ENCODE measurements at regions not wholly inside any gene's neighbourhood (a gene's known extent, or its start where the extent isn't known, plus 50 kb on each side); places are given as distances from the start of the nearest gene placed in this dataset.
"Not testable (repeated sequence)": the region's sequence is repeated elsewhere in the genome, so short reads cannot be mapped to it uniquely, and the experiment has no call there.

DNA sequence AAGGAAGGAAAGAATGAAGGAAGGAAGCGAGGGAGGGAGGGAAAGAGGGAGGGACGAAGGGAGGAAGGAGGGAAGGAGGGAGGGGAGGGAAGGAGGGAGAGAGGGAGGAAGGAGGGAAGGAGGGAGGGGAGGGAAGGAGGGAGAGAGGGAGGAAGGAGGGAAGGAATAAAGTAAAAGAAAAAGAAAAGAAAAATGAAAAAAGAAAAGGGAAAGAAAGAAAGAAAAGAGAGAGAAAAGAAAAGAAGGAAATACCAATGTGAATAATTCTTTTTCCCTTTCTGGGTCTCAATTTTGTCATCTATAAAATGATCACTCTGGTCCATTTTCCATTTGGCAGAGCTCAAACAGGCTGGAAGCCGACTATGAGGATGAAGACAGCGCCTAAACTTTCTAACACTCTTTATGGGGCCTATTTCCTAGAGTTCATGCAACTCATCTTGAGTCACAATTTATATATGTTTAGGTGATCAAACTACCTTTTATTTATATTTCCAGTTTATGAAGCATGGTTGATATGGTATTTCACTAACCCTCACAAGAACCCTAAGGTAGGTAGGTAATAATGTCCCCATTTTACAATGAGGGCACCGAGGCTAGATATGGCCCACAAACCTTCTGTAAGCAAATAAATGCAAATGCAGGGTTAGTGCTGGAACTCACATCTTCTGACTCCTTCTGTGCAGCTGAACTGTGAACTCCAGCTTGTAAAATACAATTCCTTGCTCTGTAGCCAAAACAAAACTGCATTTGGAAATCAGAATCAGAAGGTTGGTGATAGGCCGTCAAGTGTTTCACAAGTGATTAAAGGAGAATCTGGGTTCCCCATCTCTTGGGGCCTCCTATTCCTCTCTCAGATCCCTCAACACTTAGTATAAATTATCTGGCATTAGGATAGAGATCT lies 434.3 kb downstream of the ETS1 start:
- no peak for DNase-seq

GRCh38 chr11:128151780-128152179 lies 435.6 kb downstream of the ETS1 start:
- DNase-seq = no peak

- no peak for DNase-seq
These were observed 436.0 kb downstream of the ETS1 start for GRCh38 chr11:128151338-128151737.

GRCh38 chr11:128148208-128148607 lies 439.1 kb downstream of the ETS1 start:
- no peak for DNase-seq

DNA sequence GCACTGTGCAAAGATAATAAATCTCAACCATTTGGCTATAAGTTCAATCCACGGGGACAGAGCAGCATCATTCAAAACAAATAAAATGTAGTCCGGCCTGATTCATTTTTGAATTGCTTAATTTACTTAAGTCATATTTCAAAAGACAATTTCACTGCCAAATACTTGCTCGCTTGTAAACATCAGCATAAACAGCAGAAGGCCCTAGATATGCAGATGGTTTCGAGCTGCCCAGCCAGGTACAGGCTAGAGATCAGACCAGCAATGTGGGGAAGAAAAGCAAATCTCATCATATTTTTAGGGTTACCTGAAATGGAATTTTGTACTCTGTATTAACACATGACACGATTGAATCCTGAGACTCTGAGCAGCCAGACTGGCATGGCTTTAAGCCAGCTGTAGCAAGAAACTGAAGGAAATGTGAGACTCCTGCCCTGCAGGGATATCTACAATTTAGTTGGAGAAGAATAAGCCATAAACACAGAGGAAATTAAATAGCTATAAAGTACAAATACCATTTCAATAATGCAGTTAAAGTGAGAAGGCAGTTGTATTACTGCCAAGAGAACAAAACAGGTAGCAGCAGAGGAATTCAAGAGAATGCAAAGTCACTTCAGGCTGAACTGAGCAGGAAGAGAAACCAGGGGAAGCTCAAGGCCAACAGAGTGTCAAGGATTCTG lies 440.3 kb downstream of the ETS1 start:
- DNase-seq = no peak

DNA sequence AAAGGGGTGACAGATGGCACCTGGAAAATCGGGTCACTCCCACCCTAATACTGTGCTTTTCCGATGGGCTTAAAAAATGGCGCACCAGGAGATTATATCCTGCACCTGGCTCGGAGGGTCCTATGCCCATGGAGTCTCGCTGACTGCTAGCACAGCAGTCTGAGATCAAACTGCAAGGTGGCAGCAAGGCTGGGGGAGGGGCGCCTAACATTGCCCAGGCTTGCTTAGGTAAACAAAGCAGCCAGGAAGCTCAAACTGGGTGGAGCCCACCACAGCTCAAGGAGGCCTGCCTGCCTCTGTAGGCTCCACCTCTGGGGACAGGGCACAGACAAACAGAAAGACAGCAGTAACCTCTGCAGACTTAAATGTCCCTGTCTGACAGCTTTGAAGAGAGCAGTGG lies 447.1 kb downstream of the ETS1 start:
- DNase-seq = not testable (repeated sequence)

DNA sequence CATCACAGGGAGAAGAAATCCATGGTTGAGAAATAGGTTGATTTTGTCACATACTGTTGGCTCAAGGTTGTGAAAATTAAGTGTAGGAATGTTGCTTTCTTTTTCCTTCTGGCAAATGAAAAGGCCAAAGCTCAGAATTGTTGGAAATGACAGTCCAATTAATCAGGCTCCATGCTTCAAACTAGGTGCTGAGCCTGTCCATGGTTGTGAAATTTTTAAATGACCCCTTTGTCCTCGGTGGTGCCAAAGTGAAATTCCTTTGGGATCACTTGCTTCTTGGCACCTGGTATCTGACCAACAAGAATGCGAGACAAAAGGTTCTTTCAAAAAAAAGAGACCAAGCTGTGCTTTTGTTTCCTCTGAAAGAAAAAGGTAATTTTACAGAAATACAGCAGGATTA lies 451.9 kb downstream of the ETS1 start:
- no peak for DNase-seq

GRCh38 chr11:128133501-128133900 lies 453.9 kb downstream of the ETS1 start:
- DNase-seq = no peak

DNA sequence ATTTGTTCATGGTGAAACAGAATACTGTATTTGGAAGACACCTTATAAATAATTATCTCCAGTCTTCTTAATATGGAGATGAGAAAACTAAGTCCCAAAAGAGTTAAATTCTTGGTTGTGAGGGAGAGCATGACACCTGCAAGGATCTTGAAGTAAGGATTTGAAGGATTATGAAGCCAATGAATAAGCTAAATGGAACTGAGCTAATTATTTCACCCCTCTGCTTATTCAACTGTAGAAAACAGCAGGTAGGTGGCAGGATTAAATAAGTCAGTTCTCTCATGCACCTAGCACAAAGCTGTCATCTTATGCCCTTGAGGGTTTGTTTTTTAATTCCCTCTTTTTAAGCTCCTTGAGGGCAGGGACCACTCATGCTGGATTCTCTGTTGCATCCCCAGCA lies 457.3 kb downstream of the ETS1 start:
- no peak for DNase-seq

DNA sequence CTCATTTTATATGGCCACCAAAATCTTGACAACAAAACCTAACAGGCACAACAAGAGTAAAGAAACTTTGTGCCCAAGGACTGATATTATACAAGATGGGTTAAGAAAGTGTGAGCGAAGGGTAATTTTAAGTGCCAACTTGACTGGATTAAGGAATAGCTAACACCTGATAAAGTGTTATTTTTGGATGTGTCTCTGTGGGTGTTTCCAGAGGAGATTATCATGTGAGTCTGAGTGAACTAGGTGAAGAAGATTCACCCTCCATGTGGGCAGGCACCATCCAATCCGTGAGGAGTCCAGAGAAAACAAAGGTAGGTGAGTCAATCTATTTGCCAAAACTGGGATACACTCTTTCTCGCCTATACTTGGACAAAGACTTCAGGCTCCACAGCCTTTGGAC lies 461.6 kb downstream of the ETS1 start:
- no peak for DNase-seq

DNA sequence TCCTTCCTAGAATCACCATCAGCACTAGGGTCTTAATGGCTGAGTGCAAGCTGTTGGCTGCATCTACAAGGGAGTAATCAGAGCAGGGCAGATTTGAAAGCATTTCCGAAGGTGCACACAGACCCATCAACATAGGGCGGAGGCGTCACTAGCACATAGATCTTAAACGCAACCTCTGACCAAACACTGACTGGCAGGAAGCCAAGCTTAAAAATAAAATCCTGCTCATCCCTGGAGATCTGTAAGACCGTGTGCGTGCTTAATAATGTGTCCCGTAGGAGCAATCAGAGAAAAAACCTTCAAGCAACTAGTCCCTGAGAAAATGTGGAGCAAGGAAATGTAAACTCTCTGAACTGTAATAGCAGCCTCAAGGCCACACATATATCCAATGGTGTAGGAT lies 470.5 kb downstream of the ETS1 start:
- no peak for DNase-seq

GRCh38 chr11:128116447-128116846 lies 470.9 kb downstream of the ETS1 start:
- no peak for DNase-seq

GRCh38 chr11:128105950-128106349 lies 481.4 kb downstream of the ETS1 start:
- no peak for DNase-seq

GRCh38 chr11:128105511-128105910 lies 481.8 kb downstream of the ETS1 start:
- DNase-seq = no peak

DNA sequence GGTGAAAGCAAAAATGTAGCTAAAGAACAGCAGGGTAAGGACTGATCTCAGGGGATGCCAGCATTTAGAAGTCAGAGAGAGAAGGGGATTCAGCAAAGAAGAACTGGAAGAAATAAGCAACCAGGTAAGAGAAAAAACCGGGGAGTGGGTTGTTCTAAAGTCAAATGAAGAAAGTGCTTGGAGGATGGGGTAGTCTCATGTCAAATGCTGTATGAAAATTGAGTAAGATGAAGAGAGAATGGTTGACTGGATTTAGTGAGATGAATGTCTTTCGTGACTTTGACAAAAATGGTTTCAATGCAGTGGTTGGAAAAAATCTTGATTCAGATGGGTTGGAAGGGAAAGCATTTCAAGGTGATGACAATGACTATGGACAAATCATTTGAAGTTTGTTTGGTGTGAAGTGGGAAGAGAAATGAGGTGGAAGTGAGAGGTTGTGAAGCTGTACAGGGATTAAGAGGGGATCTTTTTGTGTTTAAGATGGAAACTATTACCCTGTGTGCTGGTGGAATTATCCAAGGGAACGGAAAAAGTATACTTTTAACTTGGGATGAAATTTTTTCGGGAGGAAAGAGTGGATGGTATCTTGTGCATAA lies 484.0 kb downstream of the ETS1 start:
- no peak for DNase-seq

GRCh38 chr11:128098781-128099180 lies 488.6 kb downstream of the ETS1 start:
- no peak for DNase-seq

DNA sequence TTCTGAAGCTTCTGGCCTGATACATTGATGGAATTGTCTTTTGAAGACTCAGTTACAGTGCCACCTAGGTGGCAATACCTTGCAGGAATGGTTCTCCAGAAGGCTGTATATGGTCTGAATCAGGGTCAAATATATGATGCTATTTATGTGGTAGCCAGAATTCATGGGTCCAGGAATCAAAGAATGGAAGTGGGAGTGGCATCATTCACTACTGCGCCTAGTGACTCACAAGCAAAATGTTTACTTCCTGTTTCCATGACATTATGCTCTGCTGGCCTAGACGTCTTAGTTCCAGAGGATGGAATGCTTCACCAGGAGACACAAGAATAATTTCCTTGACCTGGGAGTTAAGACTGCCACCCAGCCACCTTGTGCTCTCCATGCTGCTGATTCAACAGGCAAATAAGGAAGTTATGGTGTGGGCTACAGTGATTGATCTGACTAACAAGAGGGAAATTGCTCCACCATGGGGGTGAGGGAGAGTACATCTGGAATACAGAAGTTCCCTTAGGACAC lies 491.8 kb downstream of the ETS1 start:
- DNase-seq = no peak

- no peak for DNase-seq
These were observed 493.7 kb downstream of the ETS1 start for GRCh38 chr11:128093689-128094088.

GRCh38 chr11:128089962-128090361 lies 497.4 kb downstream of the ETS1 start:
- no peak for DNase-seq

- peak; percentile 31 for DNase-seq
These were observed 500.6 kb downstream of the ETS1 start for GRCh38 chr11:128086794-128087193.

DNA sequence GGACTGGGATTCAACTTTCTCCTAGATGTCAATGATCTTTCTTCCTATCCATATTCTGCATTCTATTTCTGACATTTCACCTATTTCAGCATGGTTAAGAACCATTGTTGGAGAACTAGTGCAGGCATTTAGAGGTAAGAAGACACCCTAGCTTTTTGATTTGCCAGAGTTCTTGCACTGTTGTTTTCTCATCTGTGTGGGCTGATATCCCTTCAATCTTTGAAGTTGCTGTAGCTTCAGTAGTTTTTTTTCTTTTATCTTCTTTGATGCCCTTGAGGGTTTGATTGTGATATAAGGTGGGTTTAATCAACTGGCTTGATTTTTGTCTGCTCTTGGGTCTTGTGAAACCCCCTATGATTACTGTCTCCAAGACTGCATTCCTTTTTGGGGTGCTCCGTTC lies 502.1 kb downstream of the ETS1 start:
- DNase-seq = peak; percentile 6

GRCh38 chr11:128082574-128082973 lies 504.8 kb downstream of the ETS1 start:
- no peak for DNase-seq

- DNase-seq = no peak
These were observed 517.7 kb downstream of the ETS1 start for GRCh38 chr11:128069665-128070064.

GRCh38 chr11:128067780-128068179 lies 519.6 kb downstream of the ETS1 start:
- no peak for DNase-seq
